K562 (cell line): ENCODE measurements at regions not wholly inside any gene's neighbourhood (a gene's known extent, or its start where the extent isn't known, plus 50 kb on each side); places are given as distances from the start of the nearest gene placed in this dataset.

Experiments
- ATAC-seq: fragments of 200-7000 bp; cut with Tn5 transposase; 3 replicates; pipeline ENCODE4 v1.9.1; 2020; ENCODE audit warnings: moderate library complexity
- BruUV-seq: library from RNA; stranded (reverse); fragments of 400-500 nt; replicated peaks from 2 replicates; lab custom pipeline; 2021; lab: Mats Ljungman, UMichigan
- CTCF ChIA-PET: fragments of 300-600 bp; formaldehyde crosslinking; extraction: SDS; loops from one replicate; lab custom pipeline; 2021; ENCODE audit warnings: low intra/inter-chr PET ratio; lab: Yijun Ruan, JAX
- POLR2A ChIA-PET: fragments of 300-600, 350-650 bp; sonication (Branson Sonifier 250); formaldehyde crosslinking; extraction: SDS; loops from one replicate; lab custom pipeline; 2021; ENCODE audit warnings: antibody characterized with exemption, inconsistent platforms; lab: Yijun Ruan, JAX
- DNase-seq, 4 experiments: peaks; one replicate each; pipeline versions ENCODE4 v3.0.0 to v3.0.0-alpha.2; 2011 to 2018; ENCODE audit warnings: low spot score in 3 of 4, mixed read lengths in 3 of 4; ENCODE audit errors: extremely low read depth in 1 of 4
- FAIRE-seq: peaks from 2 replicates; lab custom pipeline; 2011; peaks lifted over from hg19 to GRCh38; lab: Jason Lieb, UNC
- H2AFZ ChIP-seq: 2 replicates; pipeline ENCODE4 v1.6.0; 2011; ENCODE audit warnings: low read depth, low read length, control low read depth, inconsistent platforms
- H3K27ac ChIP-seq: fragments of 200-600 bp; 3 replicates; pipeline ENCODE4 v1.8.0; 2011; ENCODE audit warnings: low read depth, mild to moderate bottlenecking, control low read depth, inconsistent platforms, low read length, moderate library complexity, mixed read lengths; ENCODE audit errors: extremely low read depth
- H3K27me3 ChIP-seq, 2 experiments: fragments of 300-600 bp in 1 of 2; 2 replicates in 1 of 2; 3 replicates in 1 of 2; pipeline versions ENCODE4 v1.6.0 to v1.8.0; 2011; ENCODE audit warnings: inconsistent platforms in 2 of 2, low read length in 2 of 2, mild to moderate bottlenecking in 1 of 2, mixed read lengths in 1 of 2, moderate library complexity in 1 of 2; ENCODE audit not compliant: control insufficient read depth in 2 of 2, insufficient read depth in 2 of 2
- H3K36me3 ChIP-seq: fragments of 300-600 bp; 3 replicates; pipeline ENCODE4 v1.8.0; 2011; ENCODE audit warnings: mild to moderate bottlenecking, low read length, inconsistent platforms; ENCODE audit not compliant: control insufficient read depth, insufficient read depth
- H3K4me1 ChIP-seq, 2 experiments: fragments of 200-600 bp in 1 of 2; replicated peaks in 1 of 2; 2 replicates in 1 of 2; 3 replicates in 1 of 2; pipeline versions ENCODE4 v1.5.1 to v1.8.0; 2011; ENCODE audit warnings: inconsistent platforms in 2 of 2, low read length in 2 of 2, mild to moderate bottlenecking in 1 of 2, mixed read lengths in 1 of 2, moderate library complexity in 1 of 2; ENCODE audit not compliant: control insufficient read depth in 2 of 2, insufficient read depth in 2 of 2
- H3K4me2 ChIP-seq: 2 replicates; pipeline ENCODE4 v1.6.1; 2011; ENCODE audit warnings: low read length, control low read depth, inconsistent platforms, mixed read lengths; ENCODE audit not compliant: insufficient read depth
- H3K4me3 ChIP-seq: fragments of 200-600 bp; sonication (generic), shearing (Covaris generic); 2 replicates; pipeline ENCODE4 v1.5.1; 2016; ENCODE audit warnings: control low read depth, inconsistent platforms
- H3K79me2 ChIP-seq: fragments of 200-600 bp; 3 replicates; pipeline ENCODE4 v1.8.0; 2011; ENCODE audit warnings: low read length, inconsistent platforms; ENCODE audit not compliant: control insufficient read depth, insufficient read depth
- H3K9ac ChIP-seq, 2 experiments: 2 replicates each; pipeline versions ENCODE4 v1.6.0 to v1.6.1; 2011; ENCODE audit warnings: low read depth in 2 of 2, low read length in 2 of 2, control low read depth in 1 of 2, inconsistent platforms in 1 of 2, mild to moderate bottlenecking in 1 of 2, mixed read lengths in 1 of 2; ENCODE audit not compliant: insufficient read depth in 1 of 2
- H3K9me1 ChIP-seq: one replicate; pipeline ENCODE4 v1.6.0; 2011; ENCODE audit warnings: inconsistent platforms, mild to moderate bottlenecking, low read length, moderate library complexity; ENCODE audit not compliant: control insufficient read depth, insufficient read depth
- H3K9me3 ChIP-seq: replicated peaks from 2 replicates; pipeline ENCODE4 v1.5.1; 2011; ENCODE audit warnings: low read depth, low read length, inconsistent platforms; ENCODE audit not compliant: control insufficient read depth, insufficient read depth
- H4K20me1 ChIP-seq: replicated peaks from 2 replicates; pipeline ENCODE4 v1.6.1; 2011; ENCODE audit warnings: low read length, inconsistent platforms, mixed read lengths; ENCODE audit not compliant: control insufficient read depth, insufficient read depth
- ARNT ChIP-seq, 2 experiments: fragments of 450-650 bp; IDR thresholded peaks; 2 replicates each; pipeline ENCODE4 v1.6.1; 2016; ENCODE audit warnings: mild to moderate bottlenecking in 1 of 2
- DIDO1 ChIP-seq: fragments of 450-650 bp; IDR thresholded peaks from 2 replicates; pipeline ENCODE4 v1.6.1; 2016; ENCODE audit warnings: low read depth, missing biosample characterization, missing genetic modification characterization
- FOXK1 ChIP-seq: sonication (generic); formaldehyde crosslinking; IDR thresholded peaks from 2 replicates; pipeline ENCODE4 v1.8.0; 2022; ENCODE audit warnings: missing genetic modification reagents, mild to moderate bottlenecking, borderline replicate concordance
- MLX ChIP-seq, 2 experiments: fragments of 450-650 bp in 1 of 2; sonication (generic) in 1 of 2; formaldehyde crosslinking; conservative IDR thresholded peaks; 2 replicates each; pipeline versions ENCODE4 v1.4.0 to v1.8.1; 2020 to 2022; ENCODE audit warnings: mild to moderate bottlenecking in 1 of 2, missing genetic modification reagents in 1 of 2
- NCOA2 ChIP-seq, 2 experiments: fragments of 450-650 bp; IDR thresholded peaks; 2 replicates each; pipeline ENCODE4 v1.6.1; 2018; ENCODE audit warnings: mild to moderate bottlenecking in 2 of 2, moderate library complexity in 1 of 2; ENCODE audit not compliant: partially characterized antibody in 2 of 2
- NFIX ChIP-seq: fragments of 250-450 bp; sonication (Bioruptor Pico); IDR thresholded peaks from 2 replicates; pipeline ENCODE4 v1.4.0; 2020; ENCODE audit warnings: low read depth, mild to moderate bottlenecking, moderate library complexity
- NFXL1 ChIP-seq: fragments of 450-650 bp; formaldehyde crosslinking; IDR thresholded peaks from 2 replicates; pipeline ENCODE4 v1.4.0; 2021; ENCODE audit warnings: mild to moderate bottlenecking
- PHB ChIP-seq: fragments of 250-450 bp; sonication (Bioruptor Pico); IDR thresholded peaks from 2 replicates; pipeline ENCODE4 v1.5.0; 2021
- POU5F1 ChIP-seq: fragments of 150-350 bp; IDR thresholded peaks from 2 replicates; pipeline ENCODE4 v1.6.1; 2014; ENCODE audit warnings: borderline replicate concordance, low read length, low read depth, mild to moderate bottlenecking; ENCODE audit not compliant: partially characterized antibody
- SMAD3 ChIP-seq: fragments of 450-650 bp; formaldehyde crosslinking; conservative IDR thresholded peaks from 2 replicates; pipeline ENCODE4 v1.4.0; 2020; ENCODE audit warnings: mild to moderate bottlenecking
- SRSF9 ChIP-seq: fragments of 200-400 bp; formaldehyde crosslinking; IDR thresholded peaks from 2 replicates; pipeline ENCODE4 v1.6.1; 2017; ENCODE audit warnings: low read depth, low read length, borderline replicate concordance
- ZNF668 ChIP-seq: fragments of 250-450 bp; sonication (Bioruptor Pico); IDR thresholded peaks from 2 replicates; pipeline ENCODE4 v1.8.0; 2022; ENCODE audit warnings: mild to moderate bottlenecking, inconsistent platforms
- WGBS: fragments of 100-300 bp; shearing (Covaris generic); methylation state at CpG from one replicate; pipeline ENCODE4 v1.1.6; 2016; ENCODE audit warnings: low coverage, mixed read lengths; ENCODE audit not compliant: insufficient coverage; ENCODE audit errors: missing lambda C conversion rate; 5-methylcytosine and 5-hydroxymethylcytosine counted together
- in situ Hi-C: fragments of 300-500 bp; cut with MboI; formaldehyde crosslinking; loops from 4 replicates; pipeline ENCODE4 v1.15.0; 2018; ENCODE audit warnings: inconsistent platforms, mixed read lengths
- intact Hi-C: fragments of 100-400 bp; cut with micrococcal nuclease; formaldehyde crosslinking; loops from 2 replicates; pipeline ENCODE4 v1.14.2; 2022
- TF ChIP-seq, protein P1 (sequence below): sonication (generic); formaldehyde crosslinking; IDR thresholded peaks from 2 replicates; pipeline ENCODE4 v1.8.0; 2022; ENCODE audit warnings: missing genetic modification reagents, mild to moderate bottlenecking, moderate library complexity, borderline replicate concordance

DNA sequence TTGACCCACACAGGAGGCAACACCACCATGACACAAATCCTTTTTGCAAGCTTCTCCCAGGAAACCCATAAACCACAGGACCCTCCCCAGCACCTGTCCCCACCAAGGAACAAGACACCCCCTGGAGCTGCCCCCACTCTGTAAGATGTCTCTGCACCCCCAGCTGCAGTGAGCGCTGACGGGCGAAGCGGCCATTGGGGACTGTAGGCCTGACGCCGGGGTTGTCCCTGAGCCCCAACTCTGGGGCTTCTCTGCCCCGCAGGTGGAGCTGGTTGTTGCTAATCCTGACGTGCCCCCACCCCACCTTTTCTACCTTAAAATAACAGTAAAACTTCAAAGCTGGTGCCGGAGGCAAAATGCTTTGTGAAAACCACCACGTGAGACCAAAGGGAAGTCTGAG is 94.7 kb upstream of the PPP2R2D start:
- TF ChIP-seq DIDO1 (tag) (no peak), ARNT (IDR thresholded peaks at IDR 0.05) (no peak), NFXL1 (CRISPR knock-in tag) (no peak), NFIX (CRISPR knock-in tag) (no peak), PHB (CRISPR knock-in tag) (no peak)
- TF ChIP-seq, all 486 proteins: peak for 0
- Histone ChIP-seq H3K9ac (no peak overlapping the region), H3K27ac (no peak overlapping the region), H3K36me3 (no peaks in the 10 kb centered on the region), H4K20me1 (no peaks in the 10 kb centered on the region; the same call in 1 of the 2 replicates), H3K9me3 (no peaks in the 10 kb centered on the region), H3K79me2 (no peaks in the 10 kb centered on the region), H3K4me1 (no peaks in the 10 kb centered on the region), H3K27me3 (peaks cover 0 to 43% of the 10 kb centered on the region in 2 experiments; a peak in 2 of 5 replicates), H3K4me2 (no peak overlapping the region), H3K4me3 (no peak overlapping the region), H2AFZ (no peak overlapping the region), H3K9me1 (no peaks in the 10 kb centered on the region)
- in situ Hi-C loops (no loop called here), intact Hi-C loops (no loop called here)
- DNase-seq (no peak), ATAC-seq (no peak), FAIRE-seq (no peak)
- ChIA-PET CTCF (no interaction called here), POLR2A (no interaction called here)
- BruUV-seq, result no TSS peak
- 4% methylated on average over 6 of the region's 10 CpGs for WGBS

- H3K79me2 ChIP-seq, result no peaks in the 10 kb centered on the region
- FAIRE-seq (no peak), DNase-seq (no peak), ATAC-seq (no peak)
- intact Hi-C loops, result no loop called here
- WGBS, result 3% methylated on average over 16 of the region's 24 CpGs
- no TSS peak for BruUV-seq
- no peak overlapping the region for H2AFZ ChIP-seq
- H3K9ac ChIP-seq, result no peak overlapping the region
- no peaks in the 10 kb centered on the region for H3K4me1 ChIP-seq
- no peak overlapping the region for H3K4me3 ChIP-seq
- no peaks in the 10 kb centered on the region; the same call in 1 of the 2 replicates for H4K20me1 ChIP-seq
- no peaks in the 10 kb centered on the region for H3K9me3 ChIP-seq
- H3K9me1 ChIP-seq, result no peaks in the 10 kb centered on the region
- no peak overlapping the region for H3K27ac ChIP-seq
- CTCF ChIA-PET, result no interaction called here
- no peaks in the 10 kb centered on the region for H3K36me3 ChIP-seq
- peaks cover 0 to 43% of the 10 kb centered on the region in 2 experiments; a peak in 2 of 5 replicates for H3K27me3 ChIP-seq
- in situ Hi-C loops, result no loop called here
- POLR2A ChIA-PET, result no interaction called here
- H3K4me2 ChIP-seq, result no peak overlapping the region
- no peak for TF ChIP-seq ZNF668 (CRISPR knock-in tag)
- no peak for TF ChIP-seq FOXK1
- TF ChIP-seq SMAD3 (CRISPR knock-in tag), result no peak
- TF ChIP-seq, protein P1, sequence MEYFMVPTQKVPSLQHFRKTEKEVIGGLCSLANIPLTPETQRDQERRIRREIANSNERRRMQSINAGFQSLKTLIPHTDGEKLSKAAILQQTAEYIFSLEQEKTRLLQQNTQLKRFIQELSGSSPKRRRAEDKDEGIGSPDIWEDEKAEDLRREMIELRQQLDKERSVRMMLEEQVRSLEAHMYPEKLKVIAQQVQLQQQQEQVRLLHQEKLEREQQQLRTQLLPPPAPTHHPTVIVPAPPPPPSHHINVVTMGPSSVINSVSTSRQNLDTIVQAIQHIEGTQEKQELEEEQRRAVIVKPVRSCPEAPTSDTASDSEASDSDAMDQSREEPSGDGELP, result no peak
- TF ChIP-seq NCOA2 (IDR thresholded peaks at IDR 0.05; ENCODE audit: partially characterized antibody in 2 of 2), result no peak
- TF ChIP-seq MLX (CRISPR knock-in tag; conservative IDR thresholded peaks at IDR 0.05), result no peak
- no peak for TF ChIP-seq POU5F1
- no peak for TF ChIP-seq SRSF9
These were observed 94.0 kb upstream of the PPP2R2D start for GRCh38 chr10:131806646-131807317.
